ENCODE measurements at regions not wholly inside any gene's neighbourhood (a gene's known extent, or its start where the extent isn't known, plus 50 kb on each side); places are given as distances from the start of the nearest gene placed in this dataset.
"Not testable (repeated sequence)": the region's sequence is repeated elsewhere in the genome, so short reads cannot be mapped to it uniquely, and the experiment has no call there.

DNA sequence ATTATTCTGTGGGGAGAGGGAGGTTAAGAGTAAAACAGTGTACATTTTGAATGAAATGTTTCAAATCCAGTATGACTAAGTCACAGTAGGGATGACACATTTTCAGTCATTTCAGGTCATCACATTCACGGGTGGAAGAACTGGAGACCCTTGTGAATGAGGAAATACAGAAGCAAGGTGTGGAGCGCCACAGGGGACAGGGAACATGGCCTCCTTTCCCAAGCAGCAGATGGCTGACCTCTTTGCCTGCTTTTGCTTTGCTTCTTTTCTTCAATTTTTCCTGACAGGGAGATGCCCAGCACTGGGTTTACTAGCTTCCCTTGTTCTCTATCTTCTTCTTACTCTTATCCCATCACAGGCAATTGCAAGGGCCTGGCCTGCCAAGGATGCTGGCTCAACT, 278.9 kb upstream of the DLGAP1 start:
- TF ChIP-seq, protein P1, sequence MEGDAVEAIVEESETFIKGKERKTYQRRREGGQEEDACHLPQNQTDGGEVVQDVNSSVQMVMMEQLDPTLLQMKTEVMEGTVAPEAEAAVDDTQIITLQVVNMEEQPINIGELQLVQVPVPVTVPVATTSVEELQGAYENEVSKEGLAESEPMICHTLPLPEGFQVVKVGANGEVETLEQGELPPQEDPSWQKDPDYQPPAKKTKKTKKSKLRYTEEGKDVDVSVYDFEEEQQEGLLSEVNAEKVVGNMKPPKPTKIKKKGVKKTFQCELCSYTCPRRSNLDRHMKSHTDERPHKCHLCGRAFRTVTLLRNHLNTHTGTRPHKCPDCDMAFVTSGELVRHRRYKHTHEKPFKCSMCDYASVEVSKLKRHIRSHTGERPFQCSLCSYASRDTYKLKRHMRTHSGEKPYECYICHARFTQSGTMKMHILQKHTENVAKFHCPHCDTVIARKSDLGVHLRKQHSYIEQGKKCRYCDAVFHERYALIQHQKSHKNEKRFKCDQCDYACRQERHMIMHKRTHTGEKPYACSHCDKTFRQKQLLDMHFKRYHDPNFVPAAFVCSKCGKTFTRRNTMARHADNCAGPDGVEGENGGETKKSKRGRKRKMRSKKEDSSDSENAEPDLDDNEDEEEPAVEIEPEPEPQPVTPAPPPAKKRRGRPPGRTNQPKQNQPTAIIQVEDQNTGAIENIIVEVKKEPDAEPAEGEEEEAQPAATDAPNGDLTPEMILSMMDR (IDR thresholded peaks at IDR 0.05; ENCODE audit: low read depth, low read length, missing control alignments) = no peak
- no peak overlapping the region for H3K4me3 ChIP-seq (replicated peaks; ENCODE audit: low read depth, low read length)
- no peak for DNase-seq (ENCODE audit: extremely low read depth, low read depth)

DNA sequence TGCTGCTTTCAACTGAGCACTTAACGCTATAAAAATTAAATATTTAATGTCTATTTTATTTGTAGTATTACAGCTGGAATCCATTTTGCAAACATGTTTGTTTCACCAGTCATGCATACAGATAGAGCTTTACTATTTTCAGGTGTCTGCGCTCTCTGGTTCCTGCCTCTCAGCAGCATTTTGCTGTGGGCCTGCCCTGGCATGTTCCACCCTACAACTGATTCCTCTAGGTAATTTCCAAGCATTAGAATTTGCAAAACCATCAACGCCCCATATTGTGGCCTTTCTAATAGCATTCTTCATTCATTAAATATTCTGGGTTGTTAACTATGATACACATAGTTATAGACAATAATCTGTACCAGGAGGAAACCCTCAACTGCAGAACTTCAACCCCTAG, 266.4 kb upstream of the DLGAP1 start:
- TF ChIP-seq, protein P1 (IDR thresholded peaks at IDR 0.05; ENCODE audit: low read depth, low read length, missing control alignments) = no peak
- no peak overlapping the region for H3K4me3 ChIP-seq (replicated peaks; ENCODE audit: low read depth, low read length)
- DNase-seq (ENCODE audit: extremely low read depth, low read depth) = no peak

DNA sequence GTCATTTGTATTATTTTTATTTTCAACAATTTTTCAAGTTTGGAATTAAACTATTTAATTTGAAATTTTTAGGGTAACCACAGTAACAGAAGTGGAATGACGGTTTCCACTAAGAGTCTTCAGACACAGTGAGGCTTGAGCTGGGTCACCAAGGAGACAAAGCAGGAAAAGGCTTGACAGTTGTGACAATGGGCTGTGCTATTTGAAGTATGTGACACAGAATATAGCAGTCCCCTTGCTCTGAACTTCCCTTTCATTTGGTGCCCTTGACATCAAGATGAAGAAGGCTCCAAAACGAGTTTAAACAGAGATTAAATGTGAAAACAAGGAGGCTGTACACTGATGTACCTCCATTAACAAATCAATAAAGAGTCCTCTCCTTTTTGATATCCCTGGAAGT, 265.4 kb upstream of the DLGAP1 start:
- TF ChIP-seq, protein P1 (IDR thresholded peaks at IDR 0.05; ENCODE audit: low read depth, low read length, missing control alignments) = no peak
- H3K4me3 ChIP-seq (replicated peaks; ENCODE audit: low read depth, low read length) = no peak overlapping the region
- no peak for DNase-seq (ENCODE audit: extremely low read depth, low read depth)

DNA sequence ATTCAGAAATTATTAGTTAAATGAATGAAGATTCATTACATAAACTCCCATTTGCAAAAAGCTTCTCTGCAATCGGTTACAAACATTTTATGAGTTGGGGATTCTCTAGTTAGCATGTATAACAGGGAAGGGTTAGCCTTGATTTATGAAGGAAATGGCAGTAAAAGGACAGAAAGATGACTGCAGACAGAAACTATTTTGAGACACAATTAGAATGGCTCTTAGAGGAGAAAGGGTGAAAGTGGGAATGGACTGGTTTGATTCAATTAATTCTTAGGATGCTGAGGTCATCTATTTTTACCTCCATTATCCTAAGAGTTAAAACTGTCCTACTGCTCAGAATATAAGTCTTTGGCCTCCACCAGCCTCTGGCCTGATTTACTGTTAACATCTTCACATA, 250.8 kb upstream of the DLGAP1 start:
- H3K4me3 ChIP-seq (replicated peaks; ENCODE audit: low read depth, low read length) = no peak overlapping the region
- no peak for DNase-seq (ENCODE audit: extremely low read depth, low read depth)
- TF ChIP-seq, protein P1 (IDR thresholded peaks at IDR 0.05; ENCODE audit: low read depth, low read length, missing control alignments) = no peak

DNA sequence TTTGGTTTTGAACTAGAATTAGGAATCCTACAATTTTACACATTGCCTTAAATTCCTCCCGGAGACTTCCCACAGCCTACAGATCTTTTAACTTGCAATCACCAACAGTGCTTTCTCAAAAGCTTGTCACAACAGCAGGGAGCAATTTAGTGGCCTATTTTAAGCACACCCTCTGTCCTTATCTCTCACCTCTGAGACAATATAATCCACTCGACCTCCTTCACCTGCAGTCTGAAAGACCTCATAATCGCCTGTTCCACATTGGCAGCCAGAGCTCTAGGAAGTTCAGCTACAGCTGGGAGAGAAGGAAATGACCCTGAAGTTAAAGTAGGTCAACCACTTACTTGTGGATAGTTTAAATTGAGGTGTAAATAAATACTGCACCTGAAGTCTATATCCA, 249.7 kb upstream of the DLGAP1 start:
- no peak overlapping the region for H3K4me3 ChIP-seq (replicated peaks; ENCODE audit: low read depth, low read length)
- no peak for DNase-seq (ENCODE audit: extremely low read depth, low read depth)
- TF ChIP-seq, protein P1 (IDR thresholded peaks at IDR 0.05; ENCODE audit: low read depth, low read length, missing control alignments) = no peak

DNA sequence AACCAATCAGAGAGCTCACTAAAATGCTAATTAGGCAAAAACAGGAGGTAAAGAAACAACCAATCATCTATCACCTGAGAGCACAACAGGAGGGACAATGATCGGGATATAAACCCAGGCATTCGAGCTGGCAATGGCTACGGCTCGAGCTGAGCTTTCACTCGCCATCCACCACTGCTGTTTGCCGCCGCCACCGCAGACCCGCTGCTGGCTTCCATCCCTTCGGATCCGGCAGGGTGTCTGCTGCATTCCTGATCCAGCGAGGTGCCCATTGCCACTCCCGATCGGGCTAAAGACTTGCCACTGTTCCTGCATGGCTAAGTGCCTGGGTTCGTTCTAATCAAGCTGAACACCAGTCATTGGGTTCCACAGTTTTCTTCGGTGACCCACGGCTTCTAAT, 236.7 kb upstream of the DLGAP1 start:
- no peak for DNase-seq (ENCODE audit: extremely low read depth, low read depth)
- TF ChIP-seq, protein P1 (IDR thresholded peaks at IDR 0.05; ENCODE audit: low read depth, low read length, missing control alignments) = no peak
- H3K4me3 ChIP-seq (replicated peaks; ENCODE audit: low read depth, low read length) = no peak overlapping the region

DNA sequence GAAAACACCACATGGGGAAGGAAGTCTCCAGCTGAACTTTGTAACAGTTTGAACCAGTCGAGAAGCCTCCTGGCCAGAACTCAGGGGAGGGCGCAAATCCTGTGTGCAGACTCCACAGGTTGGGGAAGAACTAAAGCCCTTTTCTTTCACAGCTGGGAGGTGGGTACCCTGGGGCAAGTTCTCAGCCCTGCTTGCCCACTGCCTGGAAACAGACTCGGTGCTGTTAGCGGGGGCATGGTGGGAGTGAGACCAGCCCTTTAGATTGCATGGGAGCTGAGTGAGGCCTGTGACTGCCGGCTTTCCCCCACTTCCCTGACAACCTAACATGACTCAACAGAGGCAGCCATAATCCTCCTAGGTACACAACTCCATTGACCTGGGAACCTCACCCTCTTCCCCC, 223.6 kb upstream of the DLGAP1 start:
- H3K4me3 ChIP-seq (replicated peaks; ENCODE audit: low read depth, low read length); DNase-seq (ENCODE audit: extremely low read depth, low read depth): not testable (repeated sequence)
